Ectodermal cell (in vitro differentiated cells): ENCODE measurements at regions not wholly inside any gene's neighbourhood (a gene's known extent, or its start where the extent isn't known, plus 50 kb on each side); places are given as distances from the start of the nearest gene placed in this dataset.

Experiments used
- H3K27ac ChIP-seq: 2 replicates; pipeline ENCODE4 v1.7.0; 2013; ENCODE audit warnings: mild to moderate bottlenecking, low read depth, low read length; ENCODE audit not compliant: insufficient read depth, poor library complexity, severe bottlenecking
- H3K27me3 ChIP-seq: 2 replicates; pipeline ENCODE4 v1.7.0; 2013; ENCODE audit warnings: mild to moderate bottlenecking, low read length; ENCODE audit not compliant: insufficient read depth, control insufficient read depth, poor library complexity, severe bottlenecking
- H3K36me3 ChIP-seq: one replicate; pipeline ENCODE4 v1.7.0; 2013; ENCODE audit warnings: low read length; ENCODE audit not compliant: control insufficient read depth, insufficient read depth
- H3K4me1 ChIP-seq: one replicate; pipeline ENCODE4 v1.7.0; 2013; ENCODE audit warnings: low read length; ENCODE audit not compliant: control insufficient read depth, insufficient read depth
- H3K4me3 ChIP-seq: 2 replicates; pipeline ENCODE4 v1.7.0; 2013; ENCODE audit warnings: low read depth, low read length, control low read depth; ENCODE audit not compliant: insufficient read depth
- H3K9me3 ChIP-seq: 2 replicates; pipeline ENCODE4 v1.7.0; 2013; ENCODE audit warnings: mild to moderate bottlenecking, low read length, moderate library complexity; ENCODE audit not compliant: control insufficient read depth
- WGBS, 2 experiments: methylation state at CpG; one replicate each; pipeline ENCODE4 v1.1.7; 2013; ENCODE audit warnings: missing lambda C conversion rate in 2 of 2; 5-methylcytosine and 5-hydroxymethylcytosine counted together

DNA sequence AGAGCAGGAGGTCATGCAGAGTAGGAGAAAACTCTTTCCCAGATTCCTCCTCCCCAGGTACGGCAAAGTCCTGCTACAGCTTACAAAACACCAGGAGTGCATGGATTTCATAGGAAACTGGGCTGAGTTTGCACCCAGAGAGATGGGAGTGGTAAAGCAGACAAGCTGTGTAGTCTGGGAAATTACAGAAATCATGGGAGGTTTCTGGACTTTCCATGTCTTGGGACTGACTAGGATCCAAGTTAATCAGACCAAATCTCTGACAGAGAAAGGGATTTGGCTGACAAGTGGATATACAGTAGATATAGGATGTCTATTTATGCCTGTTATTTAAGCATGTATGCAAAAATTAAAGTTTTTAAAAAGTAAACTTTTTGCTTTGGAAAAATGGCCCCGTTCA is 205.4 kb upstream of the ACVR2A start:
- H3K27me3 ChIP-seq = no peaks in the 10 kb centered on the region
- H3K4me1 ChIP-seq = no peaks in the 10 kb centered on the region
- H3K4me3 ChIP-seq = no peak overlapping the region
- no peaks in the 10 kb centered on the region for H3K36me3 ChIP-seq
- WGBS, 2 experiments = 98 to 100% methylated on average over 2 of the region's 2 CpGs
- no peaks in the 10 kb centered on the region for H3K9me3 ChIP-seq
- H3K27ac ChIP-seq = no peak overlapping the region

DNA sequence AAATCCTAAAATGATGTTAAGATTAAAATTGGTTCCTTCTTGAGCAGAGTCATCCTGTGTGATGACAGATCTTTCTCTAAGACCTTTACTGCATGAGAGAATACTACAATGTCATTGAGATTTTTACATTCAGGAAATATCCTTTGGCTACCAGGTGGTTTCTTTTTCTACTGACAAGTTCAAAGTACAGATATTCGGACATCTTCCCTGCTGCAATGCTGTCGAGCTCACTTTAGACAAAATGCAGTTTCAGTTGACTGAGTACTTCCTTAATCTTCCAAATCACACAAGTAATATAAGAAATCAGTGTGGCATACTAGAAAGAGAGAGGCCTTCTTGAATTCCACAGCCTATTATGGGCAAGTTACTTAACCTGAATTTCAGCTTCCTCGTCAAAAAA is 207.9 kb upstream of the ACVR2A start:
- Histone ChIP-seq H3K4me1 (no peaks in the 10 kb centered on the region), H3K27ac (no peak overlapping the region), H3K4me3 (no peak overlapping the region), H3K9me3 (no peaks in the 10 kb centered on the region), H3K27me3 (no peaks in the 10 kb centered on the region), H3K36me3 (no peaks in the 10 kb centered on the region)
- 89 to 94% methylated on average over 3 of the region's 3 CpGs for WGBS, 2 experiments

DNA sequence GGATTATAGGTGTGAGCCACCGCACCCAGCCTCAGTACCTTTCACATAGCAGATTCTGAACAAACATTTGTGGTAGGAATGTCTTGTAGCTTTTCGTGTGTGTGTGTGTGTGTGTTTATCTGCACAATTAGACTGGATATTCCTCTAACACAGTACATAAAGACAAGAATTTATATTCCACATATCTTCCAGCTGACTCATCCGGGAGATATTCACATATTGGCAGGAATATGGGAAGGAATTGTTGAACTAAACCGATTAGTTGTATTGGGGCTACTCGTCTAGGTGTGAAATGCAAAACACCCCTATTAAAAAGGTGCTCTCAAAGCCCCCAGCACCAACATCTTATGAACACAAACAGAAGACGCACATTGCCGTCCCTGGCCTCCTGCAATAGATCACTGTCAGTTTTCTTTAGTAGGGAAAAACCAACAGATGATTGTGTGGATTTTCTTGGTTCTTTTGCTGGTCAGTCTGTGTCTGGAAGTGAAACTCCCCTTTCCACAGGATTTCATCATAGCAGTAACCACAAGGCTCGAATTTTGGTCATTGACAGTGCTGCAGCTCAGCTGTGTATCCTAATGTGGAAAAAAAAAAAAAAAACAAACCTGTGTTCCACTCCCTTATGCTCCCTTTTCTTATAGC is 208.5 kb upstream of the ACVR2A start:
- H3K4me3 ChIP-seq = no peak overlapping the region
- no peaks in the 10 kb centered on the region for H3K36me3 ChIP-seq
- 89 to 92% methylated on average over 6 to 7 of the region's 8 CpGs for WGBS, 2 experiments
- no peaks in the 10 kb centered on the region for H3K27me3 ChIP-seq
- H3K4me1 ChIP-seq = no peaks in the 10 kb centered on the region
- H3K27ac ChIP-seq = no peak overlapping the region
- H3K9me3 ChIP-seq = no peaks in the 10 kb centered on the region

DNA sequence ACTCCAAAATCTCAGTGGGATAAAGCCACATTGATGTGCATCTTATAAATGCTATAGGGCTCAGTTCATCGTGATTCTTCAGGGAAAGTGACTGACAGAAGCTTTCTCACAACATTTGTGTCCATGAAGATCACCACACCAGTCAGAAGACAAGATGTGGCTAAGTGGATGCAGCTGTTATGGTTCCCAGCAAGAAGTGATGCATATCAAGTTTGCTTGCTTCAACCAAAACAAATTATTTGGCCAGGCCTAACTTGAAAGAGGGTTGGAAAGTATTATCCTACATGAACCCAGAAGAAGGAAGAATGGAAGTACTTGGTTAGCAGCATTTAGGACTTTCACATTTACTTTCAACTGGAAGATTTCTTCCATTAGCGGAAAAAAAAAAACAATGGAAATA is 210.0 kb upstream of the ACVR2A start:
- 88 to 95% methylated on average over 1 to 2 of the region's 2 CpGs for WGBS, 2 experiments

DNA sequence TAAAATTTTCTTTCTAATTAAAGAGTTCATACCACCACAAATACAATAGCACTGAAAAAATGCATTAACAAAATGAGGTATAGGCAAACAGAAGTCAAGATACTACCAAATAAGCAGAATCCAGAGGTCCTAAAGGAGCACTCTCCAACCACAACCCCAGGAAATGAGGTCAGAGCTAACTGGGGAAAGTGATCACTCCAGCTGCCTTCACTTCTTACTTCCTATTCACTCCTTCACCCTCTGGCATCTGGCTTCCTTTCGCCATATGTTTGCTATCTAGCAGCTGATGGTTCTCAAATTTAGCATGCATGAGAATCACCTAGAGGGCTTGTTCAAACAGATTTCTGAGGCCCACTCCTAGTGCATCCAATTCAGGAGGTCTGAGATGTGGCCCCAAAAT is 212.6 kb upstream of the ACVR2A start:
- H3K4me1 ChIP-seq = no peaks in the 10 kb centered on the region
- no peaks in the 10 kb centered on the region for H3K9me3 ChIP-seq
- 92 to 100% methylated on average over 1 of the region's 1 CpG for WGBS, 2 experiments
- H3K4me3 ChIP-seq = no peak overlapping the region
- H3K27ac ChIP-seq = no peak overlapping the region
- H3K36me3 ChIP-seq = no peaks in the 10 kb centered on the region
- H3K27me3 ChIP-seq = no peaks in the 10 kb centered on the region

More for the DNA sequence above, 210.0 kb upstream of the ACVR2A start:
- Histone ChIP-seq H3K27ac (no peak overlapping the region), H3K9me3 (no peaks in the 10 kb centered on the region), H3K4me3 (no peak overlapping the region), H3K27me3 (no peaks in the 10 kb centered on the region), H3K36me3 (no peaks in the 10 kb centered on the region), H3K4me1 (no peaks in the 10 kb centered on the region)

DNA sequence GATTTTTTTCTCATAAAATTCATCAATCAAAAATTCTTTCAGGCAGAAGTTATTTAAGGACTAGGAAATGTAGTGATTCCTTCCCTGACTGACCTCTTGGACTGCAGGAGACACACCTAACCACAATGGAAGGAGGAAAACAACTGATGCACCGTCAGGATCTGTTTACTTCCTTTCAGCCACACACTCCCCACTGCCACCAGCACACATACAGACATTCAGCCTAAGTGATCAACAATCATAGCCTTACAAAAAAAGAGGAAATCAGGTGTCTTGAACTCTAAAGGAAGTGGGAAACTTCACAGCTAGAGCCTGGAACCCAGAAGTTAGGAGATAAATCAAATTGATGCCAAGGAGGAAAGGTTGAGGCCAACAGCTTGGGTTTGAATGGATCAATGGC is 213.5 kb upstream of the ACVR2A start:
- WGBS, 2 experiments = 82 to 100% methylated on average over 1 of the region's 1 CpG
- no peak overlapping the region for H3K4me3 ChIP-seq

DNA sequence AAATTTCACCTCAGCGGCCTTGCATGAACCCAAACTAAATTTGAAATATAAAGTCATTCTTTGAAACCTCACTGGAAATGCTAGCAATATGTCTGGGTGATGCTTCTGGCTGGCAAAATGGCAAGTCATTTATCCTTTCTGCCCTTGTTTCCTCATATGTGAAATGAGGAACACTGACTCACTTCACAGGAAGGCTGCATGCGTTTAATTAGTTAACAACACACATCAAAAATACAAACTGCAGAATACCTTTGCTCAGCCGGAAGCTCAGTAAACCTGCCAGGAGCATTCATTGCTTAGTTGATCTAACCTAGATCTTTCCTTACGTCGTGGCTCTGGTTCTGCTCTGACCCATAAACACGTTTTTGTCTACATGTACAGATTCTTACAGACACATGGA is 214.2 kb upstream of the ACVR2A start:
- Histone ChIP-seq H3K36me3 (no peaks in the 10 kb centered on the region), H3K27ac (no peak overlapping the region), H3K9me3 (no peaks in the 10 kb centered on the region), H3K4me3 (no peak overlapping the region), H3K4me1 (no peaks in the 10 kb centered on the region), H3K27me3 (no peaks in the 10 kb centered on the region)
- WGBS, 2 experiments = 90 to 91% methylated on average over 6 of the region's 6 CpGs

More for the DNA sequence above, 213.5 kb upstream of the ACVR2A start:
- no peaks in the 10 kb centered on the region for H3K4me1 ChIP-seq
- H3K9me3 ChIP-seq = no peaks in the 10 kb centered on the region
- H3K27ac ChIP-seq = no peak overlapping the region
- no peaks in the 10 kb centered on the region for H3K36me3 ChIP-seq
- no peaks in the 10 kb centered on the region for H3K27me3 ChIP-seq

DNA sequence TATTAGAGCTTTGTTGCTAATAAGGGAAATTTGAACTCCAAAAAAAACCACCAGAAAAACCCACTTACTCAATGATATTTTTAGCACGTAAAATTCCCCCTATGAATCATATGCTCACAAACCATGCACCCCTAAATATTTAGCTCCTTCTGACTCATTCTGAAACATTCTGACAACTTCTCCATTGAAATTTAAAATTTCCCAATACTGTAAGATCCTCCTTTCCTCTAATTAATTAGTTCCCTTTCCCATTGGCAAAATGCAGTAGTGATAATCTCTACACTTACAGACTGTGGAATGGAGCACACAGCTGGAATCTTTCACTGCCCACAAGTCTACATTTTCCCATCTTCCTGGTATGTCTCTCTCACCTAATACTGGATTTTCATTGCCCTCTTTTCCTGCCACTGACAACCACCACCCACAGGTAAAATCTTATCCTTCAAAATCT is 215.8 kb upstream of the ACVR2A start:
- H3K4me3 ChIP-seq = no peak overlapping the region
- H3K27ac ChIP-seq = no peak overlapping the region
- no peaks in the 10 kb centered on the region for H3K36me3 ChIP-seq
- H3K9me3 ChIP-seq = no peaks in the 10 kb centered on the region
- H3K4me1 ChIP-seq = no peaks in the 10 kb centered on the region
- 83 to 94% methylated on average over 1 of the region's 1 CpG for WGBS, 2 experiments
- no peaks in the 10 kb centered on the region for H3K27me3 ChIP-seq

DNA sequence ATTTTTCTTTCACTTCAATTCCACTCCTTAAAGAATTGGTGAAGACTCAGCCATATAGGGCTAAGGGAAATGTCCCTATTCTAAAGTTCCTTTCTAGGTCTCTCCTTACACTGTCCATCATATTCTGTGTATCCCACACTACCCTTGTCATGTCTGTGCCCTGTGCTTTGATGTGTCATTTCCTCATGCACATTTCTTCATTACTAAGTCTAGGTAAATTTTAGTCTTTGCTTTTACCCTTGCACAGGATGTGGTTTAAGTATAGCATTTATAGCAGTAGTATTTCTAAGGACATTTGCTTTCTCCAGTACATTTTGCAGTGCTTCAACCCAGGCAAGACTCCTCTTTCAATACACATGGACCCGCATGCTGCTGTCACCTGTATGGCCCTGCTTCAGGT is 221.5 kb upstream of the ACVR2A start:
- Histone ChIP-seq H3K4me3 (no peak overlapping the region), H3K4me1 (no peaks in the 10 kb centered on the region), H3K36me3 (no peaks in the 10 kb centered on the region), H3K27me3 (no peaks in the 10 kb centered on the region), H3K9me3 (no peaks in the 10 kb centered on the region), H3K27ac (no peak overlapping the region)
- WGBS, 2 experiments = 82 to 97% methylated on average over 1 of the region's 1 CpG

DNA sequence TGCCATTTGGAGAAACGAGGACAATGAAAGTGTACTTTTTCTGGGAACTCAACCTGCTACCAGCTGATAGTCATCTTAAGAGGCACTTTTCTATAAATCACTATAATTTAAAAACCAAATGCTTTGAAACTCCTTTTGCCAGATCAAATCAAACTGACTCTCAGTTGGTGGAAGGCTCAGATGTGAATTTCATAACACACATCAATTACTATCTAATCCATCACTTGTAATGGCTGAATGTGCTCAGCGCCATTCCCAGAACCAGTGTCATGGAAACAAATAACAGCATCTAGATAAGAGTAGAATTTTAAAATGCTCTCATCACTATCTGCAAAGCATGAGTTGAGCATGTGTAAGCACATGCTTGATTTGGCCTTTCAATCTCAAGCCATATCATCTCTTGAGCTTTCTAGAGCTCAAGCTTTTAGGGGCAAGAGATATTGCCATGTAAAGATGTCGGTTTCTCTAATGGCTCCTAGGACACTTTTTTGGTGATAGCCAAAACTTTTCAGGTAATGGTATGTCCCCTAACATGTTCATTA is 223.1 kb upstream of the ACVR2A start:
- Histone ChIP-seq H3K27ac (no peak overlapping the region), H3K4me3 (no peak overlapping the region)
- WGBS, 2 experiments = 92 to 94% methylated on average over 3 of the region's 3 CpGs

More for the DNA sequence above, 223.1 kb upstream of the ACVR2A start:
- H3K27me3 ChIP-seq = no peaks in the 10 kb centered on the region
- no peaks in the 10 kb centered on the region for H3K4me1 ChIP-seq
- H3K36me3 ChIP-seq = no peaks in the 10 kb centered on the region
- no peaks in the 10 kb centered on the region for H3K9me3 ChIP-seq
